GM19035 (cell line): ENCODE measurements at regions not wholly inside any gene's neighbourhood (a gene's known extent, or its start where the extent isn't known, plus 50 kb on each side); places are given as distances from the start of the nearest gene placed in this dataset.

Experiments
- ATAC-seq: cut with Tn5 transposase; IDR thresholded peaks from one replicate; pipeline ENCODE4 v1.9.1; 2021; ENCODE audit not compliant: unreplicated experiment

DNA sequence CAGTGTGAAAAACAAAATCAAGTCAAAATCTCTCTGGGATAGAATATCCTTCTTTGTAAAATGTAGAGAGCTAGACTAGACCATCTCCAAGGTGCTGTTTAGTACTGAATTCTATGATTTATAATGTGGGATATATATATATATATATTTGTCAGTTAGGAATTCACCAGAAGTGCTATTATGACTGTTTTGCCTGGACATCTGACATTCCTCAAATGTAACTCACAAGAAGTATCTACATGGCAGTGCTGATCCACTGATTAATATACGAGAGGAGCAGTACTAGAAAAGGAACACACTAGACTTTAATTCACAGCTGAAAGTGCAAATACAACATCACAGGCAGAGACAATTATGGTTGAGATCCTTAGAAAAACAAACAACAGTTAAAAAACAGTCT is 208.9 kb downstream of the GBA3 start:
- no peak for ATAC-seq

DNA sequence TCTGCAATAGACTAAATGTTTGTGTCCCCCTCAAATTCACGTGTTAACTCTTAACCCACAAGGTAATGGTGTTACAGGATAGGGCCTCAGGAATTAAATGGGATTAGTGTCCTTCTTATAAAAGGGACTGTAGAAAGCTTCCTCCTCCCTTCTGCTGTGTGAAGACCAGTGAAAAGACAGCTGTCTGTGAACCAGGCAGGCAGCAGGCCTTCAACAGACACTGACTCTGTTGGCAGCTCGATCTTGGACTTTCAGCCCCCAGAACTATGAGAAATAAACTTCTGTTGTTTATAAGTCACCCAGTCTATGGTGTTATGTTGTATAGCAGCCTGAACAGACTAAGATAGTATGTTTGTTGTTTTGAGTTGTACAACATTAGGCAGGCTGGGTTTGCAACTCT is 208.1 kb downstream of the GBA3 start:
- no peak for ATAC-seq

- ATAC-seq: peak; percentile 58
These were observed 204.9 kb downstream of the GBA3 start for GRCh38 chr4:22897520-22898108.

DNA sequence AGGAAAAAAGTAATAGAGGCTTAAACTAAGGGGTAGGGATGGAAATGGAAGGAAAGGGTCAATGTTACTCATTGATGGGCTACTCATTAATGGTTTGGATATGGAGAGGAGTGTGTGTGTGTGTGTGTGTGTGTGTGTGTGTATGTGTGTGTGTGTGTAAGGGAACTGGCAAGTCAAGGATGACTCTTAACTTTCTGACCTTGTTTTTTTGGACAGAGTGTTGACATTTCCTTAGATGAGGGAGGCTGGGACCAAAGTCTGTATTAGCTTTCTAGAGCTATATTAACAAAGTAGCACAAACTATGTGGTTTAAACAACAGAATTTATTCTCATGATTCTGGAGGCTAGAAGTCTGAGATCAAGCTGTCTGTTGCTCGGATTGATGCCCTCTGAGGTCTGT is 202.7 kb downstream of the GBA3 start:
- no peak for ATAC-seq

DNA sequence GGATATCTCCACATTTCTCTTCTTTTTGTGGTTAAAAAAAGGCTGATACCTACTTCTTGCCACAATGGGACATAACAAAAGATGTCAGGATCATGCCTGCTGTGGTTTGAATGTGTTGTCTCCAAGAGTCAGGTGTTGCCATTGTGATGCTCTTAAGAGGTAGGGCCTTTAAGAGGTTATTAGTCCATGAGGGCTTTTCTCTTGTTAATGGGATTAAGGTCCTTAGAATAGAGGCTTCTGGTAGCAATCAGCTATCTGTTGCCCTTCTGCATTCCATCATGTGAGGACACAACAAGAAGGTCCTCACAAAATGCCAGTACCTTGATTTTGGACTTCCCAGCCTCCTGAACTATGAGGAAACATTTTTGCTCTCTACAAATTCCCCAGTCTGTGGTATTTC is 191.4 kb downstream of the GBA3 start:
- ATAC-seq: no peak

- ATAC-seq: no peak
These were observed 188.7 kb downstream of the GBA3 start for GRCh38 chr4:22881411-22881810.

DNA sequence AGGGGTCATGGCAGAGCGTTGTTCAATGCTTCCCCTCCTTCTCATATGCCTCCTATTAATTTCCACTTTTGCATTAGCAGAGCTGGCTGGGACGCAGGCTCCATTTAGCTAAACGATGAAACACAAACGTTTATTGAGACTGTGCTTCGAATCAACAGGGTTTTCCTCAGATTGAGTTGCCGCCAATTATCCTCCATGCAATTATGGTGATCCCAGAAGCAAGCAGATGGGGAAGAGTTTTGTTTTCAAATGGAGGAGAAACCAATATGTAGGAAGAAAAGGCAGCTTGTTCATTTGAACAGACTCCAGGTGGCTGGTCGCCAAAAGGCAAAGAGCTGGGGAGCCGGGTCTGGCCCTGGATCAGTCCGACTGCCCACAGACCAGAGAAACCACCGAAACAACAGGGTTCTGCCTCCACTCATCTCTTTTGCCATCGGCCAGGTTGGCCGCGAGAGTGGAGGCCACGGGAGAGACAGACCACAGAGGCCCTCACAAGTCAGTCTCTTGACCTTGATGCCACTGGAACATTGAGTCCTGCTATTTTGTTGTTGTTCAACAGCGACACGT is 184.8 kb downstream of the GBA3 start:
- ATAC-seq: no peak

DNA sequence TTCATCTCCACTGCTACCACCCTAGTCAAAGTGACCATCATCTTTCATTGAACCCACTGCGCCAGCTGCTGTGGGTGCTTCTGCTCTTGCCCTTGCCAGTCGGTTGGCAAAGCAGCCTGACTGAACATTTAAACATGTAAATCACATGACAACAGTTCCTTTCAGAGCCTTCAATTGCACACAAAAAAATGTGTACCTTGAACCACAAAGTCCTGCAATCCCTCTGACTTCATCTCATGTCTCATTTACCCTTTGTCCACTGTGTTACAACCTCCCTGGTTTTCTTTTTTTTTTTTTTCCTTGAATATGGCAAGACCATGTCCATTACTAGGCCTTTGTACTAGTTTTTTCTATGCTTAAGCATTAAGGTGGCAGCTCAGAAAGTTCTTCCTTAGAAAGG is 183.5 kb downstream of the GBA3 start:
- ATAC-seq: no peak

GRCh38 chr4:22875587-22876257 is 183.0 kb downstream of the GBA3 start:
- no peak for ATAC-seq

DNA sequence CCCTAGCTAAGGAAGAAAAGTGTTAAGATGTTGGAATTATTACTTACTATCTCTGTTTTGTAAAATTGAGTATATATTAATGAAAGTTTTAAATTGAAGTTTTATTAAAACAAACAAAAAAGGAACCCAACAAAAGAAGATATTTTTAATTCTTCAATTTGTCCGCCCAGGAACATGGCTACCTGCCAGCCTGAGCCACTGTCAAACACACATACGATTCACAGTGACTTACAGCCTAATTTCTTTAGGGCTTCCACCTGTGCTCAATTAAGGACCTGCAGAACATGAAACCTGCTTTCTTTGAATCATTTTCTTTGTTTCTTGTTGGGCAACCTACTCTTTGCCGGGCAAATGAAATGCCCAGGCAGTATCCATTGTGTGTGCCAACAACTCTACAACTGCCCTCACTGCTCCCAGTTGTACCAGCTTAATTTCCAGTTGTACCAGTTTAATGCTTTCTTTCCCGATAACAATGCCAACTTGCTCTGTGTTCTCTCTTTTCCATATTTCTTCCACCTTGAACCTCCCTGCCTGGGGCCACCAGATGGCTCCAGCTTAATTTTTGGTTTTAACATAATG is 181.7 kb downstream of the GBA3 start:
- ATAC-seq: no peak

DNA sequence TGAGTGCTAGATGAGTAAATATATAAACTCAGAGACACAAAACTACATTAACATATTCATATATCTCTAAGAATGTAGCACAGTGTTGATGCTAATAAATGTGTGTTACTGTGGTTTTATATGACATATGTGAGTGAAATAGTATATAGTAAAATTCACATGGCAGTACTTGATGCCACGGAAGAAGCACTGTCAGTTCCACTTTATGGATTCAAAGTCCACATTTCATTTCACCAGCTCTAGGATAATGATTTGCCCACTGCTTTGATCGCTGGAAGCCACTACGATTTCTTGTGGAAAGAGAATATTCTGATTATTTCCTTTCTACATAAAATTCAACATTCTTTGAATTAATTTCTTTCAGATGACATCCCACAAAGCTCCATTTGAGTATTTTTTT is 181.2 kb downstream of the GBA3 start:
- no peak for ATAC-seq

DNA sequence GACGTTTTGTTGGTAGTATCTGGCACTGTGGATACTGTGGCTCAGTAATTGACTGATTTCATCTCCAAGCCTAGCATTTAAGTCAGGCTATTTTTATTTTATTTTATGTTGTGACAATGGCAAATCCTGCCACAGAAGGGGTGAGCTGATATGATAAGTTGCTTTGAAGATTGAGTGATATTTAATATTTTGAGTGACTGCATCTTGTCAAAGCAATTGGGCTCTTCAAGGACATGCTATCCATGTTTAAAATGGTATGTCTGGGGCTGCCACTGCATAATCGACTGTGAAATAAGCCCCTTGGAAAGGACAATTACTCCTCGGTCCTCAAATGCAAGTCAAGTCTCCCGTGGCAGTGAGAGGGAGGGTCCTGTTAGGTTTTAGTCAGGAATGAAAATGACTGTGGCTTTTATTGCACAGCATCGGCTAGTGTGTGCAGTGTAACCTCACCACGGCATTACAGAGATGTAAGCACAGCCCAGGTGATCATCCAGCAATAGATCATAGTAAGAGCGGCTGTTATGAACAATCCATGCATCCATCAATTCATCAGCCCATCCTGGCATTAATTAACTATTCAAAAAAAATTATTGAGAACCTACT is 178.2 kb downstream of the GBA3 start:
- no peak for ATAC-seq

GRCh38 chr4:22869235-22869634 is 176.5 kb downstream of the GBA3 start:
- ATAC-seq: no peak
